NK-92 treated with Interleukin-12 subunit alpha and Interleukin-12 subunit beta, amount 100 ng/mL, for 24 hours (cell line): ENCODE measurements at regions not wholly inside any gene's neighbourhood (a gene's known extent, or its start where the extent isn't known, plus 50 kb on each side); places are given as distances from the start of the nearest gene placed in this dataset.
"Not testable (repeated sequence)": the region's sequence is repeated elsewhere in the genome, so short reads cannot be mapped to it uniquely, and the experiment has no call there.

Experiments
- DNase-seq: peaks from one replicate; lab custom pipeline; 2025; lab: John Stamatoyannopoulos, UW

DNA sequence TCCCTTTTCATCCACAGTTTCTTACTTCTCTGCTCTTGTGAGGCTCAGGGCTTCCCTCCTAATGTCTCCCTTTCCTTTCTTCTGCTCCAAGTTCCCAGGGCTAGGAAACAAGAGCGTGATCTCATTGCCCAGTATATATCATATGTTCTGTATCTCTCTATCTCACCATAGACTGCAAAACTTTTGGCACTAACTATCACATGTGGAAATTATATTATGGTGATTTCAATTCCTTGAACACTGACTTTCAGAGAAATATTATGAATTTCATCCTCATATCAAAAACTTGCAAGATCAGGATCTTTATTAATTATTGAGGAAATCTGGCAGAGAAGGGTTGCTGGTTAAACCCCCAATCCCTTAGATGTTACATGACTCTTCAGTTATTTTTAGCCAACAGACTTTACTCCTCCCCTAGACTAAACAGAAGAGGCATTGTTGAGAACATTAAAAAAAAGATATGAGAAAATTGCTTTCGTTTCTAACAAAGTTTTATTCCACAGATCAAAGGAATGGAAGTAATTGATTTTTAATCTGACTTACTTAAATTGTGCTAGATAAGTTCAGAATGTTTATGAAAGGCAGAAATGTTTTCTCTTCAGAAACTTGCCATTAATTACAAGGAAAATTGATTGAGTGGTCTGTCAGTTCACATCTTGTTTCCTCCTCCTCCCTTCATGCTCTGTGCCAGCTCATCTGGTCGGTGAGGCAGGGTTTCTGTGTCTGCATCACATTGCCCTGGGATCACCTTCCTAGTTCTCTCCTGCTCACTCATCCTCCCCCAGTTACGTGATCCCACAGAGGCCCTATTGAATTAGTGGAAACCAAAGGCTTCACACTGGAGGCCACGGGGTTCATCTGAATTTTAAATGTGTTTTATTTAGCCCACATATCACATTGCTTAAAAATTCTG is 378.5 kb downstream of the LMO7 start:
- DNase-seq, result no peak

GRCh38 chr13:76012091-76012721 is 376.1 kb downstream of the LMO7 start:
- DNase-seq, result no peak

DNA sequence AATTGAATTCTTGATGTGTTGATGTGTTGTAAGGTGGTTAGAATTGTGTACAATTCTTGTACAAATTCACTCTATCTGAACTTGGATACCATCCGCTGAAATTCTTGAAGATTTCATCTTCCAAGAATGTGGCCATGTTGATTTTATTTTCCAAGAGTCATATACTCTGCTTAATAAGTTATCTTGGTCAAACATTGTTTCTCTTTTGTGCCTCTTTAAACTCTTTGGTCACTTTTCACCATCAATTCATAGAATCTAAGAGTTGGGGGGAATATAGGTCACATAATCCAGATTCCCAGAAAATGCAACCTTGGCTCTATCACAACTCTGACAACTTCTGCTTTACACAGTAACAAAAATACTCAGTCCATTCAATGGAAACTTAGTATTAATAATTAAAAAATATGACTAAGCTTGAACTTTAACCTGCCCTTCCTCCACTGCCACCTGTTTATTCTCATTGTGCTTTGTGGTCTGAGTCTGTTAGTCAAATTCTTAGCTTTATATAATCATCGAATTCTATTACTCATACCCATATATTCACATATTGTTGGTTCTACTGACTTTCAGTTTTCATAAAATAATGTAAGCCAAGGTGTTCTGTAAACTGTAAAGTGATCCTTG is 373.2 kb downstream of the LMO7 start:
- DNase-seq, result no peak

GRCh38 chr13:76004416-76004815 is 368.3 kb downstream of the LMO7 start:
- DNase-seq, result no peak

DNA sequence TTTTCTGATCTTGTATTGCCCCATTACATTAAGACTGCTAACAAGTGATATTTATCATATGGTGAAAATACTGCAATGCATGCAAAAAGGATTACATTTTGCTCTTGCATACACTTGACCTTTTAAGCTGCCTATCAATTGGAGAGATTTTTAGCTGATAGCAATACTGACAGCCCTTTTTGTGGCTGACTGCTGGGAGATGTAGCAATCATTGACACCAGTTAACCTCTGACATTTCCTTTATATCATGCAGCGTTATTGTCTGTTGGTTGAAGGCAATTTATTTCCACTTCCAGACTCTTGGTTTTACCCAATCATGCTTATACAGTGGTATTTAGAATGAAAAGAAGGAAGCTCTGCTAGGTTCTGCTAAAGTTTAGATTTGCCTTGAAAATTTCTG is 364.0 kb downstream of the LMO7 start:
- DNase-seq, result peak; percentile 11

GRCh38 chr13:75996582-75996981 is 360.5 kb downstream of the LMO7 start:
- DNase-seq, result no peak

DNA sequence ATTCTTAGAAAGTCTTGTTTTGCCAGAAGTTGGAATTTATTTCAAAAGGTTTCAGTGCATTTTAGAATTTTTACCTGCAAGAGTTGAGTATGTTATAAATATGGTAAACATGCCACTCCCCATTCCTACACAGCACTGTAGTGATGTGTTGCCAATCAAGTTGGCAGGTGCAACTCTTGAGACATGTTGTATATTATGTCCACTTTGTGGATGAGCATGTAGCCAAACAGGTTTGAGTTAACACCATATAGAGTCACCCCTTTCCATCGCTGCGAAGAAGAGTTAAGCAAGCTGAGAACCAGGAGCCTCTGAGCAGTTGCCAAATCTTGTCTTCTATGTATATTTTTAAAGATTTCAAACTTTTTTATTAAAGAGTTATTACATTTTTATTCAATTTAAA is 359.8 kb downstream of the LMO7 start:
- DNase-seq, result no peak

DNA sequence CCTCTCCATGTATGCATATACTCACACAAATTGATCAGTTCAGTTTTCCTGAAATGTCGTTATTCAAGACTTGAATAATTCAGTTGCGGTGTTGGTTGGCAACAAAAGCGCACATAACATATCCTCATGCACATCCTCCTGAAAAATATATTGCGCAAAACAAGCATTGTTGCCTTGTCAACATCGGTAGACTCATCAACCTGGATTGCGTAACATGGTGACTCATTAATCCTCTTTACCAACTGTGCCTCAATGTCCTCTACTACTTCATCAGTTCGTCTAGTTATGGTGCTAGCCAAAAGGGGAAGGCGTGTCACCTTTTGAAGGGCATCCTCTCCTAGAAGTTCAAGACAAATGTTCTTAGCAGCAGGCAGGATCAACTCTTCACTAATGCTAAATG is 357.7 kb downstream of the LMO7 start:
- no peak for DNase-seq

- no peak for DNase-seq
These were observed 357.1 kb downstream of the LMO7 start for GRCh38 chr13:75993241-75993640.

DNA sequence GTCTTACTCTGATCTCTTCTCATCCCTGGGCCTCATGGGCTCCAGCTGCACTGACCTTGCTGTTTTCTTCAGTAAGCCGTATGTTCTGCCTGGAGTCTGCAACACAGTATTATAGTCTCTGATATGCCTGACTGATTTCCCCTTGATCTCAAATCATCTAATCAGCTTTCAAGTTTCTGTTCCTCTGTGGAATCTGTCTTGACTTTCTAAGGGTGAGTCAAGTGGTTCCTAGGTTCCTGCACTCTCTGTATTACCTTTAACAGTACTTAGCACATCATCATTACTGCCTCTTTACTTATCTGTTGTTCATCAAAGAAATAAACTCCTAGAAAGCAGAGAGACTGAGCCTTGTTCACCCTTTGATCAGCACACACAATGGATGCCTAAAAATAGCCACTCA is 350.7 kb downstream of the LMO7 start:
- DNase-seq, result no peak

DNA sequence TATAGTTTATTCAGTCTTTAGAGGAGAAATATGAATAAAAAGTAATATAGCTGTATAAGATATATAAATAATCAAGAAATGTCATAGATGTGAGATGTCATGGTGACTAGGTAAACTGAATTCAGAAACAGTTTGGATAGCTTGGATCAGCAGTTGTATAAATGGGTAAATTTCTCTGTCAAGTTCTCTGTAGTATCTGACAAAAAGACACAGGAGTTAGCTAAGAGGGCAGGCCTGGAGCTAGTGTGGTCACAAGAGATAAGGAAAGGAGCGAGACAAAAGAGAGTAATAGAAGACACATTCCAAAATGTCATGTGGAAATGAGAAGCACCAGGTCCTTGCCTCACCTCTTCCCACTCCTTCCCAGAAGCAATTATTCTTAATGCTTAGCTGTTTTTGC is 349.0 kb downstream of the LMO7 start:
- no peak for DNase-seq

- DNase-seq, result no peak
These were observed 342.7 kb downstream of the LMO7 start for GRCh38 chr13:75978818-75979217.

- DNase-seq, result no peak
These were observed 332.1 kb downstream of the LMO7 start for GRCh38 chr13:75968103-75968838.

DNA sequence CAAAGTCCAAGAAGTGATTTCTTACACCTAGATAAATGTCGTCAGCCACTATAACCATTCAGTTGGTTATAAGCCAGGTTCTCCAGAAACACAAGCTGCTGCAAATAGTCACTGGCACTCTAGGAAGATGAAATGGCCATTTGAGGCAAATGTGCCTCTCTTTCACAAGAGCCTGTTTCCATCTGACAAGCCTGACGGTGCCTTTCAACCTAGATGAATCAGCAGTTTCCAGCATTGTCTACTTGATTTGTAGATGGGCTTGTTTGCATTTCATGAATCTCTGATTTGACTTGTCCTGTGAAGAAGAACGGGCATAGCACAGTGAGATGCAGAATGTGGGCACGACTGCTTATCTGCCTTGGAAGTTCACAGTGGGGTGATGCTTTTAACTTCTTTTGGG is 327.2 kb downstream of the LMO7 start:
- DNase-seq, result no peak

- DNase-seq, result no peak
These were observed 325.8 kb downstream of the LMO7 start for GRCh38 chr13:75961911-75962310.

- DNase-seq, result no peak
These were observed 324.4 kb downstream of the LMO7 start for GRCh38 chr13:75960538-75960994.

DNA sequence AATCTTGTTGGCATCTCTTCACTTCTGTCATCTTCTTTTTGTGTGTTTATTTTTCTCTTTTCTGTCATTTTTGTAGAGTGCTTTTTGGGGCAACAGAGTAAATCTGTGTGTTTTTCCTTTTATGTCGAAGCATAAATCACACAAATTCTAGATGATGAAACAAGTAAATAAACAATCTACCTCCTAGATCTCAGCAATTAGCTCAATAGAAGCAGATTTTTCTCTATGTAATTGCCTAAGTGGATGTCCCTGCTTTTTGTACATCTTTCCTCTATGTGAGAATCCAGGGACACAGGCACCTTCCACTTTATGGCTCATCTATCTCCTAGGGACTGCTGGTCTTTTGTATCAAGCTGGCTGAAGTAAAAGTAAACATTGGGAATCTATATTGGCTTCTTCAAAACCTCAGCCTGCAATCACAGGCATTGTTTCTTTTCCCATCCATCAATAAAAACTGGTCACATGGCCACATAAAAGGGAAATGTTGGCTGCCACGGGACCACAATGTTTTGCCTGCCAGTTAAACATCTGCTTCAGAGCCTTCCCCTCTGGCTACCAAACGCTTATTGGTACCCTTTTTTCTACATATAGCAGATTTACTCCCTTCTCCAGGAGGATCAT is 323.8 kb downstream of the LMO7 start:
- DNase-seq, result no peak

GRCh38 chr13:75953589-75953988 is 317.5 kb downstream of the LMO7 start:
- not testable (repeated sequence) for DNase-seq

DNA sequence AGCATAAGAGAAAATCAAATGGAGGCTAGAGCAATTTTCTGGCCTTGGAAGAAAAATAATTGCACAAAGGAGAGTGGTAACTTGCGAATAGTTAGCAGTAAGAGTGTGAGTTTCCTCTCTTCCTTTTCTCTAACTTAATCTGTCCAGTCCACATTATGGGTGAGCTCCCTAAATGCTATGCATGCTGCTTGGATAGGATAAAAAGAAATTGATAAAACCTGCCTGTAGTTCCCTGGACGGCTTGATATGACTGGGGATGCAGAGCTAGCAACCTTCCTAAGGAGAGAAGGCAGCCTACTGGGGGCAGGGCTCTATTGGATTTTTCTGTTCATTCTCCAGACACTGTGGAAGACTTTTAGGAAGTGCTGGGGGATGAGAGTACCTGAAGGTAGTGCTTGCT is 311.3 kb downstream of the LMO7 start:
- no peak for DNase-seq

DNA sequence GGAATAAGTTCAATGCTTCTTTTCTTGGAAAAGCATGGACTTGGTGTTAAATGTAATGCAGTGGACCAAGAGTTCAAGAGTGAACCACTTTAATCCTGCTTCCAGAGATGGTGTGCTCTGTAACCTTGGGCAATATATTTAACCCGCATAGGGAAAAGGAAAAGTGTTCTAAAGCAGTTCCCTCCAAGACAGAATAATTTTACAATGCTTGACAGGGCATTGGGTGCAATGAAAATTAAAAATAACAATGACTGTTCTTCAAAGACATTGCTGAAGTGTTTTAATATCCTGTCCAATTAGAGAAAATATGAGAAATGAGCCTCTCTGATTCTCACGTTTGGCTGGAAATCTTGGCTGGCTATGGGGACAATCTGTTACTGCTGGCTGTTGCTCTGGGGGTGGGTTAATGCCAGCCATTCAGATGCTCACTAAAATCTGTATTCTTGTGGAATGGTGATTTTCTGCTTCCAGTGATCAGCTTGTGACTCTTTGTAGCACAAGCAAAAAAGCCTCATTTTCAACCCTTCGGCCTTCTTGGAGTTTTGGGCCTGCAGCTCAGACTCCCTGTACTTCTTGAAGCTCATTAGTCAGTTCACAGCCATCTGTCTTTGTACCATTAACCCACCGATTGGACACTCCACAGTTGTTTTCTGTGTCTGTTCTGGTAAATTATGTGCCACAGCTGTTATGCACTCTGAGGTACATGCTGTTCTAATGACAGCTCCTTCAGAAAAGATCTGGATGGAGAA is 310.6 kb downstream of the LMO7 start:
- no peak for DNase-seq

DNA sequence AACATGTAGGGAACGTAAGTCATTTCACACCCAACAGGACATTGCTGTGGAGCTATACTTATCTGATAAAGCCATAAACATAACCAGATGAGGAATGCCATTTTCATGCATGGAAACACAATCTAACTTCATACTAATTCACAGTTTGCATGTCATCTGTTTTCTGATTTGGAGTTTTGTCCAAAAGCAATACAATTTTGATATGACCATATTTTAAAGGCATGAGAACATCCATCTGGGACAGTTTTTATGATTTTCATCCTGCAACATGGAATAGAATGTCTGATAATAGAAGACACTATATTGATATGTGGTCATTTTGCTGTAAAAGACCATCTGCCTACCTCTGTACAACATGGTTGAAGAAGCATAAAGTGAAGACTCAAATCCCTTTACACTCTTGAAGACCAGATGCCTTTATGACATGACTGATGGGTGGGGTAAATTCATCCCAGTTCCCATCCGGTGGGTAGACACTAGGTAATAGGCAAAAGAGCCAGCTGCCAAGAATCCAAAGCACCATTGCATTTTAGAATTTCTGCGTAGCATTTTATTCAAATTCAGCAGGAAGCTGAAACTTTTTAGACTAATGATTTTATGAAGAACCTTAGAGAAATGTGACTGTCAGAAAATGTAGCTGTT is 309.8 kb downstream of the LMO7 start:
- no peak for DNase-seq
